Activated T-helper 2 cell treated with anti-CD3 and anti-CD28 coated beads, Interferon-gamma antibody, Interleukin-2, Interleukin-4, amounts not matched to agents 10 μg/mL and 5 μg/mL and 100 μg/mL, durations not matched to agents 14 hours and 24 hours and 36 hours (primary cell): ENCODE measurements at regions not wholly inside any gene's neighbourhood (a gene's known extent, or its start where the extent isn't known, plus 50 kb on each side); places are given as distances from the start of the nearest gene placed in this dataset.
"Not testable (repeated sequence)": the region's sequence is repeated elsewhere in the genome, so short reads cannot be mapped to it uniquely, and the experiment has no call there.

Source experiments
- DNase-seq: peaks from one replicate; pipeline ENCODE4 v3.0.0; 2021; ENCODE audit warnings: low spot score
- H3K27ac Mint-ChIP-seq: one replicate; pipeline ENCODE4 v1.8.0; 2021; ENCODE audit warnings: mixed read lengths
- H3K27me3 Mint-ChIP-seq: one replicate; pipeline ENCODE4 v1.8.0; 2021; ENCODE audit warnings: low read depth, mixed read lengths
- H3K36me3 Mint-ChIP-seq: one replicate; pipeline ENCODE4 v1.8.0; 2021; ENCODE audit warnings: low read depth, mixed read lengths
- H3K4me1 Mint-ChIP-seq: one replicate; pipeline ENCODE4 v1.8.0; 2021; ENCODE audit warnings: low read depth, mixed read lengths
- H3K4me3 Mint-ChIP-seq: one replicate; pipeline ENCODE4 v1.8.0; 2021; ENCODE audit warnings: low read depth, mild to moderate bottlenecking, moderate library complexity, mixed read lengths
- H3K9me3 Mint-ChIP-seq: one replicate; pipeline ENCODE4 v1.8.0; 2021; ENCODE audit warnings: mixed read lengths
- intact Hi-C: fragments of 100-400 bp; cut with micrococcal nuclease; formaldehyde crosslinking; loops from one replicate; pipeline ENCODE4 v1.15.1; 2023

- intact Hi-C loops: no loop called here
- Mint-ChIP-seq H3K36me3 (no peaks in the 10 kb centered on the region), H3K4me3 (no peak overlapping the region), H3K4me1 (peaks cover 29% of the 10 kb centered on the region), H3K27me3 (peaks cover 2% of the 10 kb centered on the region), H3K9me3 (no peaks in the 10 kb centered on the region), H3K27ac (no peak overlapping the region)
- no peak for DNase-seq
These were observed 106.9 kb upstream of the ETV6 start for GRCh38 chr12:11542599-11542998.

- H3K9me3 Mint-ChIP-seq: no peaks in the 10 kb centered on the region
- DNase-seq: no peak
- H3K4me3 Mint-ChIP-seq: no peak overlapping the region
- no peak overlapping the region for H3K27ac Mint-ChIP-seq
- H3K27me3 Mint-ChIP-seq: peaks cover 2% of the 10 kb centered on the region
- intact Hi-C loops: no loop called here
- no peaks in the 10 kb centered on the region for H3K36me3 Mint-ChIP-seq
- peaks cover 29% of the 10 kb centered on the region for H3K4me1 Mint-ChIP-seq
These were observed 105.9 kb upstream of the ETV6 start for GRCh38 chr12:11543457-11544158.

- no peaks in the 10 kb centered on the region for H3K9me3 Mint-ChIP-seq
- intact Hi-C loops: loop anchor here (1.0 kb wide), 1 partner anchor 9 kb away; no protein-coding TSS in a partner anchor
- DNase-seq: peak; percentile 50
- no peaks in the 10 kb centered on the region for H3K36me3 Mint-ChIP-seq
- peaks cover 26% of the 10 kb centered on the region for H3K4me1 Mint-ChIP-seq
- H3K27me3 Mint-ChIP-seq: peaks cover 7% of the 10 kb centered on the region
- H3K27ac Mint-ChIP-seq: peak overlapping the region; percentile 82
- peak overlapping the region; percentile 41 for H3K4me3 Mint-ChIP-seq
These were observed 103.8 kb upstream of the ETV6 start for GRCh38 chr12:11545484-11546330.

- H3K4me3 Mint-ChIP-seq, H3K9me3 Mint-ChIP-seq, intact Hi-C loops, H3K27me3 Mint-ChIP-seq, H3K27ac Mint-ChIP-seq, DNase-seq, H3K36me3 Mint-ChIP-seq: not testable (repeated sequence)
- peaks cover 21% of the 10 kb centered on the region for H3K4me1 Mint-ChIP-seq
These were observed 102.7 kb upstream of the ETV6 start for GRCh38 chr12:11546582-11547270.

- DNase-seq, H3K9me3 Mint-ChIP-seq, H3K36me3 Mint-ChIP-seq, H3K4me3 Mint-ChIP-seq, H3K27ac Mint-ChIP-seq, intact Hi-C loops: not testable (repeated sequence)
- Mint-ChIP-seq H3K4me1 (peaks cover 21% of the 10 kb centered on the region), H3K27me3 (peaks cover 13% of the 10 kb centered on the region)
These were observed 102.2 kb upstream of the ETV6 start for GRCh38 chr12:11547271-11547646.

GRCh38 chr12:11549119-11549518 lies 100.4 kb upstream of the ETV6 start:
- Mint-ChIP-seq H3K27me3 (peaks cover 25% of the 10 kb centered on the region), H3K4me3 (no peak overlapping the region), H3K36me3 (no peaks in the 10 kb centered on the region), H3K4me1 (peaks cover 24% of the 10 kb centered on the region), H3K27ac (no peak overlapping the region), H3K9me3 (no peaks in the 10 kb centered on the region)
- intact Hi-C loops: no loop called here
- no peak for DNase-seq

GRCh38 chr12:11553871-11554533 lies 95.5 kb upstream of the ETV6 start:
- peaks cover 50% of the 10 kb centered on the region for H3K27me3 Mint-ChIP-seq
- intact Hi-C loops: loop anchor here (1.0 to 10.0 kb wide), 3 partner anchors 9 to 479 kb away; no protein-coding TSS in a partner anchor
- no peak overlapping the region for H3K4me3 Mint-ChIP-seq
- peak overlapping the region; percentile 31 for H3K27ac Mint-ChIP-seq
- DNase-seq: peak; percentile 34
- peaks cover 22% of the 10 kb centered on the region for H3K4me1 Mint-ChIP-seq
- no peaks in the 10 kb centered on the region for H3K36me3 Mint-ChIP-seq
- no peaks in the 10 kb centered on the region for H3K9me3 Mint-ChIP-seq

- H3K4me1 Mint-ChIP-seq: peaks cover 22% of the 10 kb centered on the region
- intact Hi-C loops: loop anchor here (1.0 to 10.0 kb wide), 3 partner anchors 190 to 777 kb away; no protein-coding TSS in a partner anchor
These were observed 94.3 kb upstream of the ETV6 start for GRCh38 chr12:11555195-11555594.

GRCh38 chr12:11555743-11556625 lies 93.5 kb upstream of the ETV6 start:
- peaks cover 56% of the 10 kb centered on the region for H3K27me3 Mint-ChIP-seq
- H3K36me3 Mint-ChIP-seq: no peaks in the 10 kb centered on the region
- intact Hi-C loops: loop anchor here (1.0 to 10.0 kb wide), 3 partner anchors 189 to 776 kb away; no protein-coding TSS in a partner anchor
- H3K27ac Mint-ChIP-seq: no peak overlapping the region
- no peak for DNase-seq
- H3K9me3 Mint-ChIP-seq: no peaks in the 10 kb centered on the region
- peaks cover 22% of the 10 kb centered on the region for H3K4me1 Mint-ChIP-seq
- H3K4me3 Mint-ChIP-seq: peak overlapping the region; percentile 56

More at GRCh38 chr12:11555195-11555594, 94.3 kb upstream of the ETV6 start:
- DNase-seq: no peak
- peak overlapping the region; percentile 56 for H3K4me3 Mint-ChIP-seq
- no peaks in the 10 kb centered on the region for H3K9me3 Mint-ChIP-seq
- H3K36me3 Mint-ChIP-seq: no peaks in the 10 kb centered on the region
- H3K27me3 Mint-ChIP-seq: peaks cover 57% of the 10 kb centered on the region
- H3K27ac Mint-ChIP-seq: no peak overlapping the region

- peaks cover 60% of the 10 kb centered on the region for H3K27me3 Mint-ChIP-seq
- intact Hi-C loops: loop anchor here (5.0 to 10.0 kb wide), 2 partner anchors 188 to 776 kb away; no protein-coding TSS in a partner anchor
- no peak overlapping the region for H3K4me3 Mint-ChIP-seq
- no peaks in the 10 kb centered on the region for H3K9me3 Mint-ChIP-seq
- H3K36me3 Mint-ChIP-seq: no peaks in the 10 kb centered on the region
- no peak overlapping the region for H3K27ac Mint-ChIP-seq
- DNase-seq: no peak
- peaks cover 22% of the 10 kb centered on the region for H3K4me1 Mint-ChIP-seq
These were observed 92.8 kb upstream of the ETV6 start for GRCh38 chr12:11556682-11557081.

- no peaks in the 10 kb centered on the region for H3K9me3 Mint-ChIP-seq
These were observed 89.7 kb upstream of the ETV6 start for GRCh38 chr12:11559626-11560340.

More at GRCh38 chr12:11559626-11560340, 89.7 kb upstream of the ETV6 start:
- Mint-ChIP-seq H3K36me3 (no peaks in the 10 kb centered on the region), H3K27ac (no peak overlapping the region), H3K4me3 (no peak overlapping the region), H3K27me3 (peaks cover 50% of the 10 kb centered on the region), H3K4me1 (peaks cover 14% of the 10 kb centered on the region)
- intact Hi-C loops: loop anchor here (5.0 to 10.0 kb wide), 2 partner anchors 185 to 773 kb away; no protein-coding TSS in a partner anchor
- DNase-seq: no peak
